ENCODE measurements at regions not wholly inside any gene's neighbourhood (a gene's known extent, or its start where the extent isn't known, plus 50 kb on each side); places are given as distances from the start of the nearest gene placed in this dataset.

DNA sequence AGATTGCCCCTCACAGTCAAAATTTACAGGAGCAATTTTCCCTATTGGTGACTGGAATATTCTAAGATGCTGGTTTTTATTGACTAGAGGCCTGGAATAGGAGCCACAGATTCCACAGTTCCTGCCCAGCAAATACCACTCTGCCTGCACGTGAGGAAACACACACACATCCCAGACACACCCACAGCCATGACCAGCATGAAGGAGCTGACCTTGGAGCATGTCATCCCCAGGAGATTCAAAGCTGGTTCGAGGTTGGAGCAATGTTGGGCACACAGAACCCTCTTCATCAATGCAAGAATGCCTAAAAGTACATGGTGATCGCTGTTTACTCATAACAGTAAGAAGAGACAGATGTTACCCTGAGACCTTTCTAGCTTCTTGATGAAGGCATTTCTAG, 244.6 kb upstream of the FOXQ1 start:
- Histone ChIP-seq H3K79me2 (ENCODE audit: control insufficient read depth, insufficient read depth, low read length) (no peaks in the 10 kb centered on the region), H3K27me3 (replicated peaks in 1 of 2; ENCODE audit: control insufficient read depth in 2 of 2, insufficient read depth in 2 of 2, low read length in 1 of 2) (peaks cover 4% of the 10 kb centered on the region in 2 experiments; a peak in 3 of 4 replicates), H3K4me3 (no peak overlapping the region), H3K4me1 (ENCODE audit: control insufficient read depth, insufficient read depth, low read length) (no peaks in the 10 kb centered on the region), H3K9me3 (replicated peaks; ENCODE audit: control insufficient read depth, insufficient read depth, low read length) (no peaks in the 10 kb centered on the region), H4K20me1 (ENCODE audit: control insufficient read depth, insufficient read depth) (no peaks in the 10 kb centered on the region), H3K4me2 (ENCODE audit: control insufficient read depth, insufficient read depth) (no peak overlapping the region), H3K27ac (ENCODE audit: control insufficient read depth, insufficient read depth) (no peak overlapping the region), H3K36me3 (ENCODE audit: control insufficient read depth in 2 of 2, insufficient read depth in 2 of 2, low read length in 1 of 2) (no peaks in the 10 kb centered on the region), H3K9ac (ENCODE audit: control insufficient read depth, insufficient read depth, low read length) (no peak overlapping the region), H2AFZ (ENCODE audit: control insufficient read depth, low read depth, low read length) (no peak overlapping the region)
- in situ Hi-C loops (cut with MboI) (no loop called here), intact Hi-C loops (cut with micrococcal nuclease; ENCODE audit: unreplicated experiment) (no loop called here)
- ChIA-PET POLR2A (no interaction called here), CTCF (no interaction called here), RAD21 (ENCODE audit: unreplicated experiment) (no interaction called here), SMC1A (ENCODE audit: uncharacterized antibody, unreplicated experiment) (no interaction called here)
- ATAC-seq, result no peak
- FAIRE-seq, result no peak
- 13% methylated on average over 3 of the region's 3 CpGs for WGBS (ENCODE audit: insufficient coverage, insufficient replicate concordance, low lambda C conversion rate, missing lambda C conversion rate)
- no TSS peak for BruUV-seq (replicated peaks)
- DNase-seq (ENCODE audit: low read depth, low spot score), result no peak
- TF ChIP-seq BHLHE40 (IDR thresholded peaks at IDR 0.05; ENCODE audit: borderline replicate concordance in 1 of 2, low read depth in 2 of 2, low read length in 1 of 2) (no peak), CREM (IDR thresholded peaks at IDR 0.05; ENCODE audit: low read depth) (no peak), IKZF1 (conservative IDR thresholded peaks at IDR 0.05) (no peak)

- no peak overlapping the region for H3K4me3 ChIP-seq
- WGBS (ENCODE audit: insufficient coverage, insufficient replicate concordance, low lambda C conversion rate, missing lambda C conversion rate), result 19% methylated on average over 11 of the region's 11 CpGs
- BruUV-seq (replicated peaks), result no TSS peak
- TF ChIP-seq NRF1 (conservative IDR thresholded peaks at IDR 0.05; ENCODE audit: low read depth, low read length) (no peak), CUX1 (IDR thresholded peaks at IDR 0.05; ENCODE audit: insufficient replicate concordance, low read depth, low read length) (no peak), BACH1 (IDR thresholded peaks at IDR 0.05; ENCODE audit: borderline replicate concordance) (no peak), RUNX3 (IDR thresholded peaks at IDR 0.05; ENCODE audit: low read length) (no peak), RFX5 (IDR thresholded peaks at IDR 0.05; ENCODE audit: low read depth, low read length) (no peak), SMAD5 (IDR thresholded peaks at IDR 0.05; ENCODE audit: low read depth) (no peak), CHD4 (IDR thresholded peaks at IDR 0.05) (no peak), SP1 (IDR thresholded peaks at IDR 0.05; ENCODE audit: low read depth, low read length) (no peak), HDGF (IDR thresholded peaks at IDR 0.05) (no peak), SRF (IDR thresholded peaks at IDR 0.05; ENCODE audit: low read depth in 2 of 2, low read length in 2 of 2) (no peak), EGR1 (IDR thresholded peaks at IDR 0.05; ENCODE audit: borderline replicate concordance in 1 of 2, low read depth in 2 of 2, low read length in 2 of 2) (no peak)
Observed at GRCh38 chr6:1066449-1067090, 245.3 kb upstream of the FOXQ1 start.

More at GRCh38 chr6:1066449-1067090, 245.3 kb upstream of the FOXQ1 start:
- H3K27me3 ChIP-seq (replicated peaks in 1 of 2; ENCODE audit: control insufficient read depth in 2 of 2, insufficient read depth in 2 of 2, low read length in 1 of 2), result peaks cover 4% of the 10 kb centered on the region in 2 experiments; a peak in 3 of 4 replicates
- H3K4me1 ChIP-seq (ENCODE audit: control insufficient read depth, insufficient read depth, low read length), result no peaks in the 10 kb centered on the region
- in situ Hi-C loops (cut with MboI) (no loop called here), intact Hi-C loops (cut with micrococcal nuclease; ENCODE audit: unreplicated experiment) (no loop called here)
- RAD21 ChIA-PET (ENCODE audit: unreplicated experiment), result no interaction called here
- CTCF ChIA-PET, result no interaction called here
- no peak for DNase-seq (ENCODE audit: low read depth, low spot score)
- SMC1A ChIA-PET (ENCODE audit: uncharacterized antibody, unreplicated experiment), result no interaction called here
- no peak overlapping the region for H2AFZ ChIP-seq (ENCODE audit: control insufficient read depth, low read depth, low read length)
- no peak overlapping the region for H3K4me2 ChIP-seq (ENCODE audit: control insufficient read depth, insufficient read depth)
- no peaks in the 10 kb centered on the region; the same call in 2 of the 3 replicates for H3K9me3 ChIP-seq (replicated peaks; ENCODE audit: control insufficient read depth, insufficient read depth, low read length)
- POLR2A ChIA-PET, result no interaction called here
- FAIRE-seq, result no peak
- no peak for ATAC-seq
- H4K20me1 ChIP-seq (ENCODE audit: control insufficient read depth, insufficient read depth), result no peaks in the 10 kb centered on the region
- H3K9ac ChIP-seq (ENCODE audit: control insufficient read depth, insufficient read depth, low read length), result no peak overlapping the region
- no peaks in the 10 kb centered on the region for H3K79me2 ChIP-seq (ENCODE audit: control insufficient read depth, insufficient read depth, low read length)
- no peaks in the 10 kb centered on the region for H3K36me3 ChIP-seq (ENCODE audit: control insufficient read depth in 2 of 2, insufficient read depth in 2 of 2, low read length in 1 of 2)
- no peak overlapping the region for H3K27ac ChIP-seq (ENCODE audit: control insufficient read depth, insufficient read depth)

All from GM12878 (cell line).